ENCODE measurements at regions not wholly inside any gene's neighbourhood (a gene's known extent, or its start where the extent isn't known, plus 50 kb on each side); places are given as distances from the start of the nearest gene placed in this dataset.

GRCh38 chr16:86663685-86664521 lies 85.6 kb downstream of the FOXL1 start:
- Histone ChIP-seq H3K4me1 (ENCODE audit: low read depth) (no peaks in the 10 kb centered on the region), H3K36me3 (ENCODE audit: low read depth) (no peaks in the 10 kb centered on the region), H3K4me3 (no peak overlapping the region), H3K9me3 (no peaks in the 10 kb centered on the region)
- DNase-seq: no peak
- no peak for ATAC-seq
- intact Hi-C loops (cut with DNase I, micrococcal nuclease): no loop called here
- no peak for TF ChIP-seq CTCF (IDR thresholded peaks at IDR 0.05)

- no peak overlapping the region for H3K4me3 ChIP-seq
- H3K36me3 ChIP-seq (ENCODE audit: low read depth): no peaks in the 10 kb centered on the region
- peak; percentile 98 for ATAC-seq
- H3K9me3 ChIP-seq: no peaks in the 10 kb centered on the region
- peak in 2 of 3 donors; percentile 46 to 48 for DNase-seq
- intact Hi-C loops (cut with DNase I, micrococcal nuclease): no loop called here
- no peak for TF ChIP-seq CTCF (IDR thresholded peaks at IDR 0.05)
- no peaks in the 10 kb centered on the region for H3K4me1 ChIP-seq (ENCODE audit: low read depth)
Measured at GRCh38 chr16:86664522-86665318, 86.4 kb downstream of the FOXL1 start.

GRCh38 chr16:86665319-86665675 lies 86.9 kb downstream of the FOXL1 start:
- intact Hi-C loops (cut with DNase I, micrococcal nuclease): no loop called here
- DNase-seq: no peak
- H3K4me3 ChIP-seq: no peak overlapping the region
- no peaks in the 10 kb centered on the region for H3K9me3 ChIP-seq
- H3K36me3 ChIP-seq (ENCODE audit: low read depth): no peaks in the 10 kb centered on the region
- no peaks in the 10 kb centered on the region for H3K4me1 ChIP-seq (ENCODE audit: low read depth)
- TF ChIP-seq CTCF (IDR thresholded peaks at IDR 0.05): no peak
- peak; percentile 17 for ATAC-seq

GRCh38 chr16:86665929-86666328 lies 87.6 kb downstream of the FOXL1 start:
- H3K9me3 ChIP-seq: no peaks in the 10 kb centered on the region
- ATAC-seq: no peak
- intact Hi-C loops (cut with DNase I, micrococcal nuclease): no loop called here
- no peak for TF ChIP-seq CTCF (IDR thresholded peaks at IDR 0.05)
- H3K36me3 ChIP-seq (ENCODE audit: low read depth): no peaks in the 10 kb centered on the region
- H3K4me3 ChIP-seq: no peak overlapping the region
- no peaks in the 10 kb centered on the region for H3K4me1 ChIP-seq (ENCODE audit: low read depth)
- DNase-seq: no peak

GRCh38 chr16:86667035-86667434 lies 88.7 kb downstream of the FOXL1 start:
- intact Hi-C loops (cut with DNase I, micrococcal nuclease): no loop called here
- no peak for DNase-seq
- no peak for TF ChIP-seq CTCF (IDR thresholded peaks at IDR 0.05)

More at GRCh38 chr16:86667035-86667434, 88.7 kb downstream of the FOXL1 start:
- no peaks in the 10 kb centered on the region for H3K9me3 ChIP-seq
- H3K4me1 ChIP-seq (ENCODE audit: low read depth): no peaks in the 10 kb centered on the region
- no peaks in the 10 kb centered on the region for H3K36me3 ChIP-seq (ENCODE audit: low read depth)
- H3K4me3 ChIP-seq: no peak overlapping the region
- no peak for ATAC-seq

Data from mucosa of descending colon (tissue), 3 donors.